ENCODE measurements at regions not wholly inside any gene's neighbourhood (a gene's known extent, or its start where the extent isn't known, plus 50 kb on each side); places are given as distances from the start of the nearest gene placed in this dataset.

DNA sequence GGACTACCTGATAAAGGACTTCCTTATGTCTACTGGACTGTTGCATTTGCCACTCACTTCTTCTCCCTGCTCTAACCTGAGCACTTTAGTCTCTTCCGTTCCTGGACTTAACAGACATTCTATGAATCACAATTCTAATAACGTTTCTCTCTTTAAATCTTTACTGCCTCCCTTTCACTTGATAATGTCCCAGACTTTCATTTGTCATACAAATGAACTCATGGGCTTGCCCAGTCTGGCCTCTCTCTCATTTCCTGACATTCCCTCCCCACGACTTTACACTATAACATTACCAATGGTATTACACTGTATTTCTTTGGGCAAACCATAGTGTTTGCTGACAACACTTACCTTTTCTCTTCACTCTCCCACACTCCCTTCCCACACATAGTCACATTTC, 540.7 kb upstream of the TMEFF2 start:
- Histone ChIP-seq H3K9me2 (replicated peaks; ENCODE audit: low read depth, low read length) (no peaks in the 10 kb centered on the region), H4K20me1 (ENCODE audit: insufficient read depth, low read length, poor library complexity, severe bottlenecking) (no peaks in the 10 kb centered on the region), H3K4me1 (ENCODE audit: insufficient read depth, low read length, poor library complexity, severe bottlenecking) (no peaks in the 10 kb centered on the region), H3K27me3 (ENCODE audit: insufficient read depth, low read length, poor library complexity, severe bottlenecking) (no peaks in the 10 kb centered on the region), H3K79me2 (ENCODE audit: insufficient read depth, low read length) (no peaks in the 10 kb centered on the region), H3K36me3 (ENCODE audit: insufficient read depth, low read length) (no peaks in the 10 kb centered on the region), H3F3A (ENCODE audit: low read depth) (no peaks in the 10 kb centered on the region), H3K4me2 (ENCODE audit: low read depth, low read length, poor library complexity, severe bottlenecking) (no peak overlapping the region), H3K4me3 (ENCODE audit: low read length, poor library complexity, severe bottlenecking) (no peak overlapping the region), H3K9ac (ENCODE audit: low read depth, low read length, poor library complexity, severe bottlenecking) (no peak overlapping the region), H3K9me3 (ENCODE audit: insufficient read depth, low read depth, low read length) (no peaks in the 10 kb centered on the region), H2AFZ (ENCODE audit: low read length) (no peak overlapping the region)
- TF ChIP-seq, protein P1, sequence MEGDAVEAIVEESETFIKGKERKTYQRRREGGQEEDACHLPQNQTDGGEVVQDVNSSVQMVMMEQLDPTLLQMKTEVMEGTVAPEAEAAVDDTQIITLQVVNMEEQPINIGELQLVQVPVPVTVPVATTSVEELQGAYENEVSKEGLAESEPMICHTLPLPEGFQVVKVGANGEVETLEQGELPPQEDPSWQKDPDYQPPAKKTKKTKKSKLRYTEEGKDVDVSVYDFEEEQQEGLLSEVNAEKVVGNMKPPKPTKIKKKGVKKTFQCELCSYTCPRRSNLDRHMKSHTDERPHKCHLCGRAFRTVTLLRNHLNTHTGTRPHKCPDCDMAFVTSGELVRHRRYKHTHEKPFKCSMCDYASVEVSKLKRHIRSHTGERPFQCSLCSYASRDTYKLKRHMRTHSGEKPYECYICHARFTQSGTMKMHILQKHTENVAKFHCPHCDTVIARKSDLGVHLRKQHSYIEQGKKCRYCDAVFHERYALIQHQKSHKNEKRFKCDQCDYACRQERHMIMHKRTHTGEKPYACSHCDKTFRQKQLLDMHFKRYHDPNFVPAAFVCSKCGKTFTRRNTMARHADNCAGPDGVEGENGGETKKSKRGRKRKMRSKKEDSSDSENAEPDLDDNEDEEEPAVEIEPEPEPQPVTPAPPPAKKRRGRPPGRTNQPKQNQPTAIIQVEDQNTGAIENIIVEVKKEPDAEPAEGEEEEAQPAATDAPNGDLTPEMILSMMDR (conservative IDR thresholded peaks at IDR 0.05; ENCODE audit: low read length) = no peak
- no peak for TF ChIP-seq EZH2phosphoT487 (IDR thresholded peaks at IDR 0.05; ENCODE audit: borderline replicate concordance)

DNA sequence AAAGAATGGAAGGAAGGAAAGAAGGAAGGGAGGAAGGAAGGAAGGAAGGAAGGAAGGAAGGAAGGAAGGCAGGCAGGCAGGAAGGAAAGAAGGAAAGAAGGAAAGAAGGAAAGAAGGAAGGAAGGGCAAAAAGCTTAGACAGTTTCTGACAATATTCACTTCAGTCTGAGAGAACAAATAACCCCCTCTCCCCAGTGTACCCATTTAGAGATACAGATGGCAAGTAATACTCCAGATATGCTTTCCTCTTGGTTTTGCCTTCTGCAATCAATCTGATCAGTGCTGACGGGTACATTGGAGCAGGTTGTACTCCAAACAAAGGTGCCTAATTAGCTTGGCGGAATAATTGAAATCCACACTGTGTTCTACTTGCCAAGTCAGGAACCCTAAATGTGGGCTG, 534.6 kb upstream of the TMEFF2 start:
- no peaks in the 10 kb centered on the region for H3K36me3 ChIP-seq (ENCODE audit: insufficient read depth, low read length)
- H3K9me3 ChIP-seq (ENCODE audit: insufficient read depth, low read depth, low read length) = no peaks in the 10 kb centered on the region
- no peaks in the 10 kb centered on the region for H3K79me2 ChIP-seq (ENCODE audit: insufficient read depth, low read length)
- TF ChIP-seq EZH2phosphoT487 (IDR thresholded peaks at IDR 0.05; ENCODE audit: borderline replicate concordance) = no peak
- TF ChIP-seq, protein P1 (conservative IDR thresholded peaks at IDR 0.05; ENCODE audit: low read length) = no peak
- no peak overlapping the region for H3K4me2 ChIP-seq (ENCODE audit: low read depth, low read length, poor library complexity, severe bottlenecking)
- no peaks in the 10 kb centered on the region for H3F3A ChIP-seq (ENCODE audit: low read depth)
- no peak overlapping the region for H2AFZ ChIP-seq (ENCODE audit: low read length)
- no peak overlapping the region for H3K4me3 ChIP-seq (ENCODE audit: low read length, poor library complexity, severe bottlenecking)
- no peaks in the 10 kb centered on the region for H4K20me1 ChIP-seq (ENCODE audit: insufficient read depth, low read length, poor library complexity, severe bottlenecking)
- no peaks in the 10 kb centered on the region for H3K9me2 ChIP-seq (replicated peaks; ENCODE audit: low read depth, low read length)
- no peaks in the 10 kb centered on the region for H3K4me1 ChIP-seq (ENCODE audit: insufficient read depth, low read length, poor library complexity, severe bottlenecking)
- H3K9ac ChIP-seq (ENCODE audit: low read depth, low read length, poor library complexity, severe bottlenecking) = no peak overlapping the region
- H3K27me3 ChIP-seq (ENCODE audit: insufficient read depth, low read length, poor library complexity, severe bottlenecking) = no peaks in the 10 kb centered on the region

DNA sequence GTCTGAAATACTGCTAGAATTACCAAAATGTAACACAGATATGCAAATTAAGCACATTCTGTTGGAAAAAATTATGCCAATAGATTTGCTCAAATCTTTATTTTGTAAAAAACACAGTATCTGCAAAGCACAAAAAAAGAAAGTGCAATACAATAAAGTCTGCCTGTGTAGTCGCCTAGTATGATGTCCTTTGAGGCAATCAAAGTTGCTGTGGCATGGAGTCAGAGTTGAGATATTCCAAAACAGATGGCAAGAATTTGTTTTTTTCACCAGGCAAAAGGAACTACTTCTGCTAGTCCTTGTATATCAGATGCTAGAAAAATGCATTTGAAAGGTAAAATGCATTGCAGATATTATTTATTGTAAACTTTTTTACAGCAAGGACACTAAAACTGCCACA, 531.3 kb upstream of the TMEFF2 start:
- no peaks in the 10 kb centered on the region for H3K27me3 ChIP-seq (ENCODE audit: insufficient read depth, low read length, poor library complexity, severe bottlenecking)
- H3K9me2 ChIP-seq (replicated peaks; ENCODE audit: low read depth, low read length) = no peaks in the 10 kb centered on the region
- no peaks in the 10 kb centered on the region for H3K79me2 ChIP-seq (ENCODE audit: insufficient read depth, low read length)
- no peaks in the 10 kb centered on the region for H4K20me1 ChIP-seq (ENCODE audit: insufficient read depth, low read length, poor library complexity, severe bottlenecking)
- H3K4me2 ChIP-seq (ENCODE audit: low read depth, low read length, poor library complexity, severe bottlenecking) = no peak overlapping the region
- no peaks in the 10 kb centered on the region for H3K4me1 ChIP-seq (ENCODE audit: insufficient read depth, low read length, poor library complexity, severe bottlenecking)
- H3K36me3 ChIP-seq (ENCODE audit: insufficient read depth, low read length) = no peaks in the 10 kb centered on the region
- H3F3A ChIP-seq (ENCODE audit: low read depth) = no peaks in the 10 kb centered on the region
- H3K4me3 ChIP-seq (ENCODE audit: low read length, poor library complexity, severe bottlenecking) = no peak overlapping the region
- H2AFZ ChIP-seq (ENCODE audit: low read length) = no peak overlapping the region
- TF ChIP-seq EZH2phosphoT487 (IDR thresholded peaks at IDR 0.05; ENCODE audit: borderline replicate concordance) = no peak
- H3K9ac ChIP-seq (ENCODE audit: low read depth, low read length, poor library complexity, severe bottlenecking) = no peak overlapping the region
- no peaks in the 10 kb centered on the region for H3K9me3 ChIP-seq (ENCODE audit: insufficient read depth, low read depth, low read length)

DNA sequence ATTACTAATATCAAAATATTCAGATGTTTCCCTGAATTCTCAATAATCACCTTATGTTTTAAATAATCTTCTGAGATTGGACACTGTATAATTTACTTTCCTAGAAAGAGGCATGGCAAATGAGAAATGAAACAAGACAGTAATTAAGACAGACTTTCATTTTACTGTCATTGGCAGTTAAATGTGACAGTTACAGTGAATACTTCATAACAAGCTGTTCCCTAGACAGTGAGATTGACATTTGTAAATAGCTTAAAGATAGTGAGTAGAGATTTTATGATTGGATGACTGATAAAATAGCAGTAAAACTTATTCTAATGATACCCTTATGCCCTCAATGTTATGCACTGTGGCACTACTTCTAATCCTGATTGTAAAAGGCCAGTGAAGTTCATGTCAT, 524.9 kb upstream of the TMEFF2 start:
- Histone ChIP-seq H3K4me1 (ENCODE audit: insufficient read depth, low read length, poor library complexity, severe bottlenecking) (no peaks in the 10 kb centered on the region), H4K20me1 (ENCODE audit: insufficient read depth, low read length, poor library complexity, severe bottlenecking) (no peaks in the 10 kb centered on the region), H3K79me2 (ENCODE audit: insufficient read depth, low read length) (no peaks in the 10 kb centered on the region), H3K27me3 (ENCODE audit: insufficient read depth, low read length, poor library complexity, severe bottlenecking) (no peaks in the 10 kb centered on the region), H3K4me3 (ENCODE audit: low read length, poor library complexity, severe bottlenecking) (no peak overlapping the region), H3K9ac (ENCODE audit: low read depth, low read length, poor library complexity, severe bottlenecking) (no peak overlapping the region), H3K36me3 (ENCODE audit: insufficient read depth, low read length) (no peaks in the 10 kb centered on the region), H3K4me2 (ENCODE audit: low read depth, low read length, poor library complexity, severe bottlenecking) (no peak overlapping the region), H3K9me2 (replicated peaks; ENCODE audit: low read depth, low read length) (no peaks in the 10 kb centered on the region), H3F3A (ENCODE audit: low read depth) (no peaks in the 10 kb centered on the region), H3K9me3 (ENCODE audit: insufficient read depth, low read depth, low read length) (no peaks in the 10 kb centered on the region), H2AFZ (ENCODE audit: low read length) (no peak overlapping the region)
- TF ChIP-seq EZH2phosphoT487 (IDR thresholded peaks at IDR 0.05; ENCODE audit: borderline replicate concordance) = no peak
- TF ChIP-seq, protein P1 (conservative IDR thresholded peaks at IDR 0.05; ENCODE audit: low read length) = no peak
